NCI-H1694 (cell line): ENCODE measurements at regions not wholly inside any gene's neighbourhood (a gene's known extent, or its start where the extent isn't known, plus 50 kb on each side); places are given as distances from the start of the nearest gene placed in this dataset.

ENCODE experiments used
- DNase-seq: peaks from one replicate; lab custom pipeline; 2025; lab: John Stamatoyannopoulos, UW

DNA sequence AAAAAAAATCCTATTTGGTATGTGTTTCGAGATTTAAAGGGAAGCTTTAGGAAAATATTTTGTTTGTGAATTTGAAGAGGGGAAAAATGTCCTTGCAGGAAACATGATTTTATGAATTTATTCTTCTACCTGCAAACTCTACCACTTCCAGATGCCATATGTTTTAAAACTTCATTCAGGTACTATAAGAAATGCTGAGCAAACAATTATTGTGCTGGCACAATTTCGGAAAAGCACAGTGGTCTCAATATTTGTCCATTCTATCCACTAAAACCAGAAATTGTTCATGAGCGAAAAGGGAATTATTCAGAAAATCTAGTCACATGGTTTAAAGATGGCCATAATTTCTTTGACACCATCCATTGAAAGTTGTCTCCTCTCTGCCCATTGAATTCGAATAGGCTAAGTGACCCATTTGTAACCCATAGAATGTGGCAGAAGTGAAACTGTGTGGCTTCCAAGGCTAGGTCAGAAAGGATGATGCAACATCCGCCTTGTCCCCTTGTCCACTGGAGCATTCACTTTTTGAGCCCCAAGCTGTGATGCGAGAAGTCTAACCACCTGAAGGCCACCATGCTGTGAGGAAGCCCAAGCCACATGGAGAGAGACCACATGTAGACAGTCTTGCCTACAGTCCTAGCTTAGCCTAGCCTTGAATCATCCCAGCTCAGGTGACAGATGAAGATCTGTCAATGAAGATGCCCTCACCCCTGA is 189.8 kb upstream of the PRKCQ start:
- DNase-seq, result no peak

DNA sequence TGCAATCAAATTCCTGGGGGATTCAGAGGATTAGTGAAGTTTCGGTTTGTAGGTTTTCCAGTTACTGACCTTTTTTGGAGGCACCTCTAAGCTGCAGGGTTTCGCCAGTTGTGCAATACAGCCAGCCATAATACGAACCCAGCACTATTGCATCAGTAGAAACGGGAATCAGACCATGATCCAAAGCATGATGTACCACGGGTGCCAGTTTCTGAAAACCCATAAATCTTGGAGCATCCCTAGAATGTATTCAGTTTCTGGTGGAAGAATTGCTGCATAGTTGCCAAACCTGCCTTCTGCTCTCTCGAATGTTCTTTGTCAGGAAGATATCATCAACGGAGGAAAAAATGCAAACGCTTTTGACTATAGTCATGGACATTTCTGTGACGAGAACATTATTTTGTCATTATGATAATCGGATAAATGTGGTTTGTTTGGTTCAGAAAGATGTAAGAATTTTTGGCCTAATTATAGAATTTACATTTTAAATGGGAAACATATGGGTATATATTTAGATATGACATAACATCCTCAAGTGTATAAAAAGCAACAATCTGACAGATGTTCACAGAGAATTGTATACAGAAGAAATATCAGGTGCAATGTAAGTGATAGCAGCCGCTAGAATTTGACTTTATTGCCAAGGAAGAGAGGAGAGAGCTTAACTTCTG is 186.2 kb upstream of the PRKCQ start:
- DNase-seq, result no peak

DNA sequence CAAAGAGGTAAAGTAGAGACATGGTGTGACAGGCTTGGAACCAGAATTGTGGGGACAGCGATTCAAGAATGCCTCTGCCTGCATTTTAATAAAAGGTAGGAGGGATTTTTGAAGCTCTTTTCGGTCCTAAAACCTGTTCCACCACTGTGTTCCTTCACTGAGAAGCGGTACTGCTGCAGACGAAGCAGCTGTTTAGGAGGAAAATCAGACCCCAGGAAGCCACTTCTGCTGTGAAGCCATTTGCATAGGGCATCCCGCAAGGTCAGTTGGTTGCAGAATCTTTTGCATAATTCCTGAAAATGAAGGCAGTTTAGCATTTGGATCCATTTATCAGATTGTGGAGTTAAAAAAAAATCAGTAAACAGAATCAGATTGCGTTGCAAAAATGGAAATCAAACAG is 183.3 kb upstream of the PRKCQ start:
- DNase-seq, result no peak

DNA sequence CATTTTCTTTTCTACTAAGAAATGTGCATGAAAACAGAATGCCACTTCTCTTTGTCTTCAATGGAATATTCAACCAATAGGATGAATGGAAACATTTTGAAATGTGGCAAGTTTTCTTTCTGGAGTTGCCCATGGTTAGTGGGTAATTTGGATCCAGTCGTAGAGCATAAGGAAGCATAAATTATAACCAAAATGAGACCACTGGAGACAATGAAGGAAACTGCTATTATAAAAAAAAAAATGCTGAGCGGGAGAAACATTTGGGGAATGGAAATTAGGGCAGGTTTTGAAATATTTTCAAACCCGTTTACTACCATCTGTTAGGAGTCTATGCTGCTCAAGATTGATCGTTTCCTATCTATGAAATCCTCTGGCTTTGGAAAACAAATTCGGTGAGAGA is 182.9 kb upstream of the PRKCQ start:
- no peak for DNase-seq

DNA sequence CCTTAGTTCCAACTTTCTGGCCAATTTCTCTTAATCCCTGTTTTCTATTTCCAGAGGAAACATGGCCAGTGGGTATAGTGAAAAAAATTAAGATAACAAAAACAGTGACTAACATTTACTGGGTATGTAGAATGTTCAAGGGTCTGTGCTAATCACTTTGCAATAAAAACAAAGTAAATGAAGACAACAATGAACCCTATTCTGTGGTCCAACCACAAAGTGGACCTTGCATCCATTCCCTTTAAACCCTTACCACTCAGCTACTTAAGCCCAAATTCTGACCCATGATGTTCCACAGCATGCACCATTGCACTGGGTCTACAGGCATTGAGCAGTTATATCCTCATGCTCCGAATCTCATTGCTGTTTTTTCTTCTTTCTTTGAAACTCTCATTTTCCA is 179.9 kb upstream of the PRKCQ start:
- DNase-seq, result no peak

DNA sequence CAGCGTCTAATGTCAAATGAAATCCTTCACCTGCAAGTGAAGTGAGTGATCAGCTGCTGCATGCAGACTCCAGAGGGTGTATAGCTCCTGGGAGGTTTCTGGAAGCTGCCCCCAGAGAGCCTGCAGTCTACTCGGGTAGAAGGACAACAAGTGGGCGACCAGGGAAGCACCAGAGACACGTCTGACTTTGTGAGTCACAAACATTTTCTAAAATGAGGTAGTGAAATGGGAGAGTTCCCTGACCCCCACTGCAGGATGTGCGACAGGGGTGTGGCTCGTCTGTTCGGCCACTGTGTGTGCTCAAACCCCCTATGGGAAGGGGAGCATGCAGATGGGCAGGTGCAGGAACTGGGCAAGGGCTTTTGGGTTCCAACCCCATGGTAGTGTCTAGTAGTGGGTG is 177.1 kb upstream of the PRKCQ start:
- DNase-seq, result no peak

DNA sequence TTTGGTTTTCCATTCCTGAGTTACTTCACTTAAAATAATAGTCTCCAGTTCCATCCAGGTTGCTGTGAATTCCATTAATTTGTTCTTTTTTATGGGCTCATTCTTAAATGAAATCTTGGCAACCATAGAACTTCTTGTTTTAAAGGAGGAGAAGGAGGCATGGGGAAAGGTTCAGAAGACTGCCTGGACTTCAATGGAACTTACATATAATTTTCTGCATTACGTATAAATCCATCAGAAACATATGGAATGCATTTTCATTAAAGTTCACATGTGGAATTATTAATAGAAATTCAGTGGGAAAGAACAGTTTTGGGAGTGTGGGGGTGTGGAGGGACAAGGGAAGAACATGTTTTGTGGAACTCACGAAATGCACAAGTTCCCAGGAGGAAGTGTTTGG is 176.6 kb upstream of the PRKCQ start:
- DNase-seq, result no peak

DNA sequence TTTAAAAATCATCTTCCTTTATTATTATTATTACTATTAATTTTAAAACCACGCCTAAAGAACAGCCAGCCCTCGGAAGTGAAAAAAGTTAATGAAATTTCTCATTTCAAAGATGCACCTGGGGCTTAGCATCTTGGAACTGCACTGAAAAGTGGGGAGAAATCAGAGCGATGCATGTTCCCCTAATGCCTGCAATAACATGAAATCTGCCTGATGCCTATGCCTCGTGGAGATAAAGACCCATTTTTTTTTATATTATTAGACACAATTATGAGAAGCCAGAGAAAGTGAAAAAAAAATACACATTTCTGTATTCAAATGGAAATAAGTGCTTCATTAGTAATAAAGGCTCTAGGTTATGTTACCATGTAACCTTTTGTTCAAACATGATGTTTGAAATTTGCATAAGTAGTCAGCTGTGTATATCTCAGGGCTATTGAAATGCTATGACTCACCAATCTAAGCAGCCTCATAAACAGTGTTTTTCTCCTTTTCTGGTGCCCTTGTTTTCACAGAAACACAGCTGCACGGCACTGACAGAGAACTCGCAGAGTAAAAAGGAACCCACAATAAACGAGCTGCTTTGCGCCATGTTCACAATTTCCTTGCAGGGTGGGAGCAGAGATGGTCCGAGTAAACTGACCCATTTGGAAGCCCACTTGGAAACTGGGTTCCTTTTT is 175.8 kb upstream of the PRKCQ start:
- DNase-seq, result no peak

DNA sequence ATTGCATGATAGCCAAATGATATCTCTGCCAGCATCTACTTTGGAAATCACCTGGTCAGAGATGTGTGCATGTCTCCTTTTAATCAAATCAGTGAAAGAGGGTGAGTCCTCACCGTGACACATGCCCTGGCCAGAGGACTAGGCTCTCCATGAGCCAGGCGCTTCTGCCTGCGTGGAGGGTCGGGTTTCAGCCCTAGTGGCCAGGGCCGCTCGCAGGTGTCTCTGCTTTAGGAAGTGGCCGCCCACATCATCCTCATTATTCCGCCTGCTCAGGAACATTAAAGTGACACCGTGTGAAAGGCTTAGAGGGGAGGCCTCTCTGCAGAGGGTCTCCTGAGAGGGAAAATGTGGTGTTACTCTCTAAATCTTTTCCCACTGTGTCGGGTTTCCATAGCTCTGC is 173.6 kb upstream of the PRKCQ start:
- no peak for DNase-seq

DNA sequence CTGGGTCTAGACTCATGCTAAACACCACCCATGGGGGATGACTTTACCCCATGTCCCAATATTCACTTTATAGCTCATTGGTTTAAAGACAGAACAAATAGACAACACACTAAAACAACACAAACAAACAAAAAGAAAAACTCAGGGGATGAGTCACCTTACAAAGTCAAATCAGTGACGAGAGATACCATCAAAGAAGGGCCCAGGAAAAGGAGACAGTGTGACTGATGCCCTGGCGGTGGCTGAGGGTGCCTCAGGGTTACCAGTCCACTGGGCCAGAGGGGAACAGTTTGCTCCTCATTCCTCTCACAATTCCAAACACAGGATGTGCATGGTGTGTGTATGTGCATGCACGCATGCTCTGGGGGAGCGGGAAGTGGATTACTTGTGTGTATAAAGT is 171.3 kb upstream of the PRKCQ start:
- DNase-seq, result no peak

DNA sequence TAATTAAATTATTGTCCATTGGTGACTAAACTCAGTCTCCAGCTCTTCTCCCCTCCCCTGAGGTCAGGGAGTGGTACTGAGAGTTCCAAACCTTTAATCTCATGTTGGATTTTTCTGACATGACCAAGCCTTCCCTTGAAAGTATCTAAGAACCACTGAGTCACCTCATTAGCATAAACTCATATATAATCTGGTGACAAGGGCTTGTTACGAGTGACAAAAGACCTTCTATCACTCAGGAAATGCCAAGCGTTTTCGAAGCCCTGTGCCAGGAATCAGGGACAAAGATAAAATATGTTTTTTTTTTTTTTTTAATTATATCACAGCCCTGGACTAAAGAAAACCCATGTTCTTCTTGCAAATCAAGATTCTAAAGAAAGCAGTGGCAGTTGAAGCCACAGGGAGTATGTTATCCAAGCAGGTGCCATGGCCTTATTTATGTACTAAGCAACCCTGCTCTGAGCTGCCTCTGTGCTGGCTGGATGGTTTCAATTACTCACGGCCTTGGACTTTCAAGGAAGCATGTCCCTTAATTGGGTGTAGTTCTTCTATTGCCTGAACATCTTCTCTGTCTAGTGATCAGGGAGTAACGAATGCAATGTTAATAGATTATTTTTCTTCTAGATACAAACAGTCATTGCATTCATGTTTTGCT is 169.0 kb upstream of the PRKCQ start:
- DNase-seq, result no peak

DNA sequence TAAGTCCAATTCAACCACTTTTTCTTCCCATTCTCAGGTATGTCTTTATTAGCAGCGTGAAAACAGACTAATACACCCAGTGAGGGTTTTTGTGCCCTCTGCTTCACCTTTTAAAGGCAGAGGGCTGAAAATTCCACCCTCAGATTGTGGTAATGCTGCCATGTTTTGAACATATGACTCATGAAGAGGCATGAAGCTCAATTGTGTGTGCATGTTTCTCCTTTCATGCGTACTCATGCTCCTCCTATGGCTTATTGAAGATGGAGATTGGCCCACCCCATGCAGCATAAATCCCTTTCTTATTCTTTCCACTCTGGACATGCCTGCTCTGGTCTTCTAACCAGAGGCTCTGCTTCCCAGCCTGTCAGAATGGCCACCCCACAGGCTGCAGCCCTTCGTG is 168.0 kb upstream of the PRKCQ start:
- DNase-seq, result no peak

DNA sequence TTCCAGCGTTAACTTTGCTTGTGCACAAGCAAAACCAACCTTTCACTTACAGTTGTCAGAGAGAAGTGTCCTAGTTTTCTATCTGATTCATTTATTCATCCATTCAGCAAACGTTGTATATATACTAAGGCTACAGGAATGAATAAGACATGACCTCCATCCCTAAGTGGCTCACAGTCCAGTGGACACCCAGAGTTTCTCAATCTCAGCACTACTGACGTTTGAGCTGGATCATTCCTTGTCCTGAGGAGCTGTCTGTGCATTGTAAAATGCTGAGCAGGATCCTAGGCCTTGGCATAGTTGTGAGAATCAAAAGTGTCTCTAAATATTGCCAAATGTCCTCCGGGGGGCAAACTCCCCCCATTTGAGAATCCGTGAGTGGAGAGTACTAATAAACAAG is 166.7 kb upstream of the PRKCQ start:
- no peak for DNase-seq

DNA sequence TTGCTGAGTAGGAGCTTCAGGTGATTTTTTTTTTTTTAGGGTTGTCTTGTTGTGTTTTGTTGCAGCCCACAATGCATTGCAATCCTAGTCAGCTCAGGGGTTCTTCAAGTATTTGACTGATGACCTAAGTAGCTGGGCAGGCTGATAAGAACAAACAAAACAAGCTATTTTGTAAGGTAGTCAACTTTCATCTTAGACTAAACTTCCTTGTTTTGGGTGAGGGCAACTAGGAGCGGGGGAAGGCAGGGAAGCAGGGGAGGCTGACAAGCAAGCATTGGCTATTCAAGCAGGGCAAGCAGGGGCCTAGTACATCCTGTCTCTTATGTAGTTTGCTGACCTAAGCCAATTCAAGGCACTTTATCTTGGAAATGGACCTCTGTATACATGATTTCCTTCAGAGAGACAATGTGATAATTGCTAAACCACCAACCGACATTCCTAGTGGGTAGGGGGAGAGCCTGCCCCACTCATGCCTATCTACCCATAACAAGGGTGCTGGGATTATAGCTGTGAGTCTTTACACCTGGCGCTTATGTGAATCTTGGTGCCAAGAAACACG is 163.3 kb upstream of the PRKCQ start:
- no peak for DNase-seq

DNA sequence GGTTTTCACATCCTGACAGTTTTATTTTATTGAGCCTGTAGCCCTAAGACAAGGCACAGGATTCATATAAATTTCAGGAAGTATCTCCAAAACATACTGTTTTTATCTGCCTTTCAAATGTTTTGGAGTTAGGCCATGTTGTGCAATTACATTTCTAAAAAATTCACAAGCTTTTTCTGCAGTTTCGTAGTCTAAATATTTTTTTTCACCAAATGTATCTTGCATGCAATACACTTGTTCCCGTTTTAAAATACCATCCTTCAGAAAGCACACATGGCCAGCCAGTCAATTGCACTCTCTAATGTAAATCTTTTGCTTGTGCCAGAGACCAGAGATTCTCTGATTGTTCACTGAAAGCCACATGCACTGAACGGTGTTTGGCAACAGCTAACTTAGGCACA is 161.5 kb upstream of the PRKCQ start:
- DNase-seq, result no peak

DNA sequence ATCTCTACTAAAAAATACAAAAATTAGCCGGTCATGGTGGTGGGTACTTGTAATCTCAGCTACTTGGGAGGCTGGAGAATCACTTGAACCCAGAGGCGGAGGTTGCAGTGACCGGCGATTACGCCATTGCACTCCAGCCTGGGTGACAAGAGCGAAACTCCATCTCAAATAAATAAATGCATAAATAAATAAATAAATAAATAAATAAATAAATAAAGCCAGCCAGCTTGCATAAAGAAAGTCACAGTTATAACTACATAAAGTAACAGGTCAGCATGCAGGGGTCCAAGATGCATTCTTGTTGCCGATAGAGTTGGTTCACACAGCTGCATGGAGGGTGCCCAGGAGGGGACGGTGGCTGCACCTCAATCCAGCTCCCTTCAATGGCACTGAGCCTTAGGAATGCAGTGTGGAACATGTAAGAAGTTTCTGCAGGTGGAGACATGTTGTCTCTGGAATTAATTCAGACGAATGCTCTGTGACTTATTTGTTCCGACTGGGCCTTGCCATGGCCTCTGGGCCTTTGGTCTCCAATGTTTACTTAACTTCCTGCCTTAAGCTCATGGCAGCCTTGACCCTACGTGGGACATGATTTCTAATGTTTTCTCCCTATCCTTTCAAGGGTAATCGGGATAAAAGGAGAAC is 159.6 kb upstream of the PRKCQ start:
- DNase-seq, result no peak

DNA sequence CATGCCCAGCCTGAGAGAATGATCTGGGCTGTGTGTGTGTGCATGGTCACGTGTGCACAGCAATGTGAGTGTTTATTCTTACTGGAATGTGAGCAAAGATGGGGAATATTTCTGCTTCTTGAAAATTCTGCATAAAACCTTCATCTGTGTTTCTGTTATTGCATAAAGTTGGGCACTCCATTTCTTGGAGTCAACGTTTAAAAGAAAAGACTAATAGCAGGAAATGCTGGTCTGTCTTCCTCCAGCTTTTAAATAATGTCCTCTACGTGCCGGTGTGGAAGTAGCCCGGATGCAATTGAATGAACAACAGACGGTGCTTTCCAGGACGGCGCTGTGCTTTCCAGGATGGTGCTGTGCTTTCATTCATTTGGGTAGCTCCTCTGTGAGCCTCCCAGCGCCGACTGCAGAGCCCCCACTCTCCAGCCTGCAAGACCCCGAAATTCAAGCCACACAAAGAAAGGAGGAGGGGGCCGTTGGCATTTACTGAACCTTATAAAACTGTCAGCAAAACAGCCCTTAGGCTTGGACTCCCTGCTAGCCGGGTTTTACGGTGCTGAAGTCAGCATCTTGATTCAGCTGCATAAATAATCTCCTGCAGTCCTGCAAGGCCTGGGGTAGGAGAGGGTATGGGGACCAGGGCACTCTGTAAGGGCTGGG is 158.2 kb upstream of the PRKCQ start:
- DNase-seq, result no peak

DNA sequence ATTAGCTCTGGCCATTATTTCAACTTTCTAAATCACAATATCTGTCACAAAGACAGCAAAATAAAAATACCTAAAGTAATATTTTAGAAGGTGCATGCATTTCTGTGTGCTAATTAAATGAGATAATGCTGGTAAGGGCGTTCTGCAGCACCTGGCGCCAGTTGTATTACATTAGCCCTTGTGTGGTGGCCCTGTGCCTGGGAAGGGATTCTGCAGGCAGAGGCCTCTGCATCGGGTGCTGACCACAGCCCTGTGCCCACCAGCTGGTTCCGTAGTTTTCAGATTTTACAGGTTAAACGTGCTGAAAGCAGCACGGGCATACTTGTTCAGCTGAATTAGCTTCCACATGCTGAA is 157.7 kb upstream of the PRKCQ start:
- DNase-seq, result no peak

DNA sequence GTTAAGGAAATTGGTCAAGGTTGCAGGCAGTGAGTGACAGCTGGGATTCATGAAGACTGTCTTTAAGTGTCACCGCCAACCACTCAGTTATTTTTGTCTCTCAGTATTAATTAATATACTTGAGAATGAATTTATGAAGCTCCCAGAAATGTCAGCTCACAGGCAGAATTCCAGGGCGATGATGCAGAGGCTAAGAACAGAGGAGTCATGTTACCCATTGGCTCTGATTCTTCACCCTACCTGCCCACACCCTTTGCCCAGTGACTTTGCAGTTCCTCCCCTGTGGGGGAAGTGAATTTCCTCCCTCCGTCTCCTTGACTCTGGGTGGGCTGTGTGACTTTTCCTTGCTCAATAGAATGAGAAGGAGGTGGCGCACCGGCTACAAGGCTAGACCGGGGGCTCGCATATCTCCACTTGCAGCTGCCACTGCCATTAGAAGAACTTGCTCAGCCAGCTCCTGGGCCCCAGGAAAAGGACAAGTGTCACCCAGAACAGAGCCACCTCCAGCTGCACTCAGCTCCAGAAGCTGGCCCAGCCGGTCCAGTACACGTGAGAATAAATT is 157.1 kb upstream of the PRKCQ start:
- DNase-seq, result no peak

DNA sequence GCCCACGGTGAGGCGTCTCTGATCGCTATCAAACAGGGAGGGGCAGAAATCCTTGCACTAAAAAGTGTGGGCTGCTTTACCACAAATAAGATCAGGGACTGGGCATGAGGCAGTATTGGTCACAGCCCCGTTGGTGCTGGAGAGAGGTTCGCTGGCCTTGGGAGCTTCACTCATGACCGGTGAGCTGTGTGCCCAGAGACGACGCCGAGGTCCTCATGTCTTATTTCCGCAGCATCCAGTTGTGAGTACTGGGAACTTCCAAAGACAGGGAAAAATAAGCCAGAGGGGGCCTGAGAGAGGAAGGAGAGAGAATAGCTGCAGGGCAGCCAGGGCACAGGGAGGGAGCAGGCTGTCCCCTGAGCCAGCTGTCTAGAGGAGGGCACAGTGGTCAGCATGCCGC is 154.2 kb upstream of the PRKCQ start:
- DNase-seq, result no peak

DNA sequence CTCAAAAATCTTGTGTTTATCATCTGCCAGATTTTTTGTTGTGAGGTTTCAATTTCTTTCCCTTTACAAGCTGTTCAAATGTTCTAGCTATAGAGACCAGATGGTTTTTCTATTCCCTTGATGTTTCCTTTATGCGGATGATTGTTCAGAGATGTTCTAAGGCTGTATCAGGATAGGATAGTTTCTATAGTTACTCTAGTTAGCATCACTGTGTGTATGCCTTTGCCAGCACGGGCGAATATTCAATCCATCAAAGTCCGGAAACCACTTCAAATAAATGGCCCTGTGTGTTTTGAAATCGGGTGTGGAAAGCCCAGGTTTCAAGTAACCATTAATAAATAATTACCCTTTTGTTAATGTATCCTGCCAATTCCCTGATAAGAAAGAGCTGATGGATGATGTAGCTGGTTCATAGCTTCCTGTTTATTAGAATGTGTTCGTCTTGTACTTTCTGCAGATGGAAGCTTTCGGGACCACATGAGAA is 149.8 kb upstream of the PRKCQ start:
- no peak for DNase-seq
